HG03469 (cell line): ENCODE measurements at regions not wholly inside any gene's neighbourhood (a gene's known extent, or its start where the extent isn't known, plus 50 kb on each side); places are given as distances from the start of the nearest gene placed in this dataset.
"Not testable (repeated sequence)": the region's sequence is repeated elsewhere in the genome, so short reads cannot be mapped to it uniquely, and the experiment has no call there.

Source experiments
- ATAC-seq: cut with Tn5 transposase; IDR thresholded peaks from one replicate; pipeline ENCODE4 v1.9.1; 2021; ENCODE audit warnings: mild to moderate bottlenecking, moderate library complexity, moderate number of reproducible peaks; ENCODE audit not compliant: unreplicated experiment

DNA sequence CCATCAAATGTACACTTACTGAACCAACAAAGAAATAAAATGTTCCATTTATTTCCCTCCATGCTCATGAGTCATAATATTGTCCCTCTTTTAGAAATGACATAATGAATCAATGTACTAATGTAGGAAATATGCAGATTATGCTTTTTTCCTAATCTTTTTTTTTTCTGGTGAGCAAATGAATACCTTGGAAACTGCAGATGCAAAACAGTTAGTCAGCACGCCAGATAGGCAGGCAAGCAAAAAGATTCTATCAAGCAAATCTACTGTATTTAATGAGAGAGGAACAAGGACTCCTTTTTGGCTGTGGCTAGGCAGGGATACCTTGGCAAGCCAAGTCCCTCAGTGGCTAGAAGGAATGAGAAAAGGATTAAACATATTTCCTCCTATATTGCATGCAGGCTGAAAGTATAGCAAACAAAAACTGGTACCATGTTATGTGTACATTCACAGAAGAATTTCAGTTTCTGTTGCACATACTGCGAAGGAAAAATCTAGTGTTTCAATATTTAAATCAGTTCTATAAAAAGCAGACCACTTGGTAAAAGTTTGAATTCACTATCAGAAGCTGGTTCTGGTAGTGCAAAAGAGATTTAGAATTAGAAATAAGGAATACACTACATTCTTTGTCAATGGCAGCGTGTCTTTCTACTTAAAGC, 605.4 kb downstream of the TLE1 start:
- ATAC-seq, result no peak

DNA sequence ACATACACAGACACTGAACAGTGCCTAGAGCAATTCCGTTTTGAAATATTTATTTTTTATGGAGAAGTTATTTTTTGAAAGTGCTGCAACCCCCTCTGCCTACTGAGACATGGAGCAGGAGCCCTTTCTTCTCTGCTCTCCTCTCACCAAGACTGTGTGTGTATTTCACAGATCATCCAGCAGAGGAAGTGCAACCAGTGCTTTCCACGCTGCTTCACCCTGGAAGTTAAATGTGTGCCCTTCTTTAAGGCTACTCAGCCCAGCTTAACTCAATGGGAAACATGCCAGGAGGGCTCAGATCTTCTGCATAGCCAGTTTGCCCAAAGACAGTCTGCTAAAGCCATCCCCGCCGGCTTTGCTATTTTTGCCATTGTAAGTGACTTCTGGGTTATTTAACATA, 606.3 kb downstream of the TLE1 start:
- ATAC-seq, result no peak

DNA sequence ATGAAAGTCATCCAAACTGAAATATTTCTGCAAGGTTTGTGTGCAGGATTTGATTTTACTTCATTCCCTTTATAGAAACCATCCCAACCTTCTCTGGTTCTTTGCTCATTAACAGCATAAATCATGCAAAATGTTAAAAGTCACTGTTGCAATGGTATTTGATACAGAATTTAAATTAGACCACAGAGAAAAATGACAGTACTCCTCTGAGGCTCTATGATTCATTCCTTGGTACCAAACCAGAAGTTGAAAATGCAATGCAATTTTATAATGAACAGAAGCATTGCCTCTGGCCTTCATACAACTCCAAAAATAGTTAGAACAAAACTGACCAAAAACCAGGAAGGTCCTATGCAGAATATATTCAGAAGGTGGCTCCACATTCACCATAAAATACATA, 607.1 kb downstream of the TLE1 start:
- ATAC-seq, result no peak

DNA sequence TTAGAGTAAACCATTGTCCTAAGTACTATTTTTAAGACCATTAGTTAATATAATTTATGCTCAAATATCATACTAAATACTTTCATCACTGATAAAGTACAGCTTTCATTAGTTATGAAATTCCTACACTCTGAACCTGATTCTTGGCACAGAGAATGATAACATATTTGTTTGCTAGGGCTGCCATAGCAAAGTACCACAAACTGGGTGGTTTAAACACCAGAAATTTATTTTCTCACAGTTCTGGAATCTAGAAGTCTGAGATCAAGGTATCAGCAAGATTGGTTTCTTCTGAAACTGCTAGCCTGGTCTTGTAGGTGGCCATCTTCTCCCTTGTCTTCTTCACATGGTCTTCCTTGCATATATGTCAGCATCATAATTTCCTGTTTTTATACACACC, 608.4 kb downstream of the TLE1 start:
- no peak for ATAC-seq

DNA sequence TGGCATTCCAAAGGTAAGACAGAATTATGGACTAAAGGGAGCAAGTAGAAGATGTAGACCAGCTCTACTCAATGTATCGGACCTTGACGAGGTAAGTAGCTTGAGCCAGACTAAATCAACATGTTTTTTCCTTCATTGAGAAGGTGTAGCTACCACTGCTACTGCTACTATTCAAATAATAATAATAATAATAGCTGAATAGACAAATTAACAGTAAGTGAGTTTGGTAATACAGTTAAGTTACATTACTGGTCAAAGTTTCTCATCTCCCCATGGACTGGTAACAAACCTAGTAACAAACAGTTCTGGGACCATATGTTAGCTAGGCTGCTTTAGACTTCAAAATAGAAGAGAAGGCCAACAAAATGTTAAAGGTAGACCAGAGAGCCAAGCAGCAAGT, 609.2 kb downstream of the TLE1 start:
- ATAC-seq, result no peak

DNA sequence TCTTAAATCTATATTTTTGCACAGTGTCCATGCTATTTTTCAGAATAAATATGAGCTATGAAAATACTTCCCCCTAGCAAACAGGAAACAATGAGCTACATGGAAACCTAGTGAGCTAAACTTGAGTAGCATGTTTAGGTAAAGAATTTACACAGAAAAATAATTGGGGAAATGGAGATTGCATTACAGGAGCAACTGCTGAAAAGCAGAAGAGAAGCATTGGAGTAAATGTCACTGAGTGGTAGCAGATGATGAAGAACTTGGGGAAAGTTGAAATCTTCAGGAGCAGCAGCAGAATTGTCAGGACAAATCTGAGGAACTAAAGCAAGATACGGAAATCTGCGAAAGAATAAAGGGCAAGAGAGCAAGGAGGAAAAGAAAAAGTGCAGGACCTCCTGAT, 610.3 kb downstream of the TLE1 start:
- ATAC-seq, result no peak

DNA sequence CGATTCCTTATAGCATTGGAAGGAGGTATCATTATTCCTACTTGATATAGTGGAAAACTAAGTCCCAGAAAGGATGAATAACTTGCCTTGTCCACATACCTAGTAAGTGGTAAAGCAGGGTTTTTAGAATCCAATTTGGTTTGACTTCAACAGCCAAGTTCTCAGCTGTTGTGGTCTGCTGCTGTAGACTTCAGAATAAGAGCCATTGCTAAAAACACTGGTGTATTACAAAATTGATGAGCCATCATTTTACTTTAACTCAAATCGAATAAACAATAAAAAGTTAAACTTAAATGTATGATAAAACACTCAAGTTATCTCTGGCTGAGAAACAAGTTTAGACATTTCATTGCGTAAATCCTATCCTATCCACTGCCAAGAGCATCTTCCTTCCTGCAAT, 610.8 kb downstream of the TLE1 start:
- no peak for ATAC-seq

DNA sequence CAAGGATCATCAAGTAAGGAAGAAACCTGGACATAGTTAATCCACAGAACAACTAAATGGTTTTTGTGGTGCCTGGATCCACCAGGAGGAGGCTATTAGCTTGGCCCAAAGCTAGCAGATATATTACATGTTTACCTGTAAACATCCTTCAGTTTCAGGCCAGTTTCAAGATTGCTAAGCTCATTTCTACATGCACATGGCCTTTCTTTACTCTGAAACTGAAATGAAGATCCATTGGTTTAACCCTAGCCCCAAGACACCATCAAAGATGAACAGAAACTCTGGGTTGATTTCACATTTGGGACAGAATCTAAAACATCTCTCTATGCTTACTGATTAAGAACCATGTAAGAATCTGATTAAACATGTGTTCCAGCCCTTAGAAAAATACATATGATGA, 611.8 kb downstream of the TLE1 start:
- no peak for ATAC-seq

DNA sequence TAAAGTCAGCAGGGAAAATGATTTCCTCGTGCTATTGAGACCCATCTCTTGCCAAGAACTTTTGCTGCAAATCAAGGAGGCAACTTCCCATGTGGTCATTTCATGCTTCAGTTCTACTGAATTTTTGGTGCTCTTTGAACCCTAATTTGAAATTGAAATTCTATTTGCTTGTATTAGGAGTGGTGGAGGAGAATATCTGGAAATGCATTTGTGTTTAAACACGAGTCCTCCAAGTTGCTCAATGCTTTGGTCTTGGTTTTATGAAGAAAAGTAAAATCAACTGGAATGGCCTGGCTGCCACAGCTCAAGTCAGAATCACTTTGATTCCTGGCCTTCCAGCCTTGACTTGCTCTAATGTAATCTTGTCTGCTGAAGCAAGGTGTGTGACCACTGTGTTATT, 613.2 kb downstream of the TLE1 start:
- no peak for ATAC-seq

DNA sequence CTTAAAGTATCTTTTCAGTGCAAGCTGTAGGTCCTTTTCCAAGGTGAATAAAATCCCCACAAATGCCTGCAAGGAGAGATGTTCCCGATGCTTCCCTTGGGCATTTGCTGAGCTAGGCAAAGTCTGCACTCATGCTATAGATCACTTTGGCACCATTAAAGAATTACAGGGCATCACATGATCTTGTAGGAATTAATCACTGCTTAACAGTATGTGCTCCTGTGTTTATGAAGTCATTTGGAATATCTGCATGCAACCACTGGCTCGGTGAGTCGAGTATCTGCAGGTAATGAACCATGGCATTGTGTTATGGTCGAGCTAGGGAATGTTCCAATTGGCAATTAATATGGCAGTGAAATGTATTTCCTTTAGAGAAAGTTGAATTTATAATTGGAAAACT, 615.1 kb downstream of the TLE1 start:
- ATAC-seq, result no peak

DNA sequence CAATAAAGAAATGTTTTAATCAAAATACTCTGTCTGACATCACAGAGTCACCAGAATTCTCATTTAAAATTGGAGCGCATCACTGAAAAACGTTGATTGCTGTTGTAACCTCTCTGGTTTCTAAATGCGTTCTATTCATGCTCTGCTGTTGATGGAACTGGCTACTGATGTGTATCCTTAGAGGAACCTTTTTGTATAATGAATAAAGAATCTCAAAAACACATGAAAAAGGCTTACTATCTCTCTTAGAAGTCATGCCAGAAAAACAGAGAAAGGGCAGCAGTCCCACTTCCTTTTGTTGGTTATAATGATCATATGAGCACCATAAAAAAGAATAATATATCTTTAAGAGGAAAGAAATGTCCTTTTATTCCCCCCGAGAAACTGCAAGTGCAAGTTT, 615.5 kb downstream of the TLE1 start:
- no peak for ATAC-seq

DNA sequence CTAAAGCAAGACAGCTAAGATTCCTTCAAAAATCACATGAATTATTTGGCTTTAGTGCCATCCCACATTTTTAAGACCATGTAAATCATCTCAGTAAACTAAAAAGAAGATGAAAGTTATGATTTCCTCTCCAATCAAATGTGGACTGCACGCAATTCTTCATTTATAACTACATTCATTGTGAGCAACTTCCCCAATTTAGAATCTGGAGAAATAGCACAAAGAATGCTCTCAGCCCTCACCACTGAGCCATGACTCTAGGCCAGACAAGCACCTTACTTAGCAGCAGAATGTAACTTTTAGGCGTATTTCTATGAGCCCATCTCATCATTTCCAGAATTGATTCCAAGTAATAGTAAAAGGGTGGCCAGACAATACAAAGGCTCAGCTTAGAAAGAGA, 616.6 kb downstream of the TLE1 start:
- ATAC-seq, result no peak

DNA sequence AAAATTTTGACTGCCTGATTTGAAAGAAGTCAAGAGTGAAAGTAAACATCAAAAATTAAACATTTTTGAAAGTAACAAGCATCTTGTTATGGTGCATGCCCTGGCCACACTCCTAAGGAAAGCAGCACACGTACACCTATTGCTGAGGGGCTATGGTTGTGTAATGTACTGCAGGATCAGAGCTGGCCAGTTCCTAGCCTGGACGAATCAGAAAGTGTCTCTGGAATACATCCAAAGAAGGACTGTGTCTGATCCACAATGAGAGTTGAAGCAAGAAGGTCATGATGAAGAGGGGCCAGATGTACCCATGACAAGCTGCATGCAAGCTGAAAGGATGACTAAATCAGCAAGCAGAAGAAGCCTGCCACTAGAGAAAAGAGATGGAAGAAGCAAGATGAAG, 618.2 kb downstream of the TLE1 start:
- ATAC-seq, result no peak

DNA sequence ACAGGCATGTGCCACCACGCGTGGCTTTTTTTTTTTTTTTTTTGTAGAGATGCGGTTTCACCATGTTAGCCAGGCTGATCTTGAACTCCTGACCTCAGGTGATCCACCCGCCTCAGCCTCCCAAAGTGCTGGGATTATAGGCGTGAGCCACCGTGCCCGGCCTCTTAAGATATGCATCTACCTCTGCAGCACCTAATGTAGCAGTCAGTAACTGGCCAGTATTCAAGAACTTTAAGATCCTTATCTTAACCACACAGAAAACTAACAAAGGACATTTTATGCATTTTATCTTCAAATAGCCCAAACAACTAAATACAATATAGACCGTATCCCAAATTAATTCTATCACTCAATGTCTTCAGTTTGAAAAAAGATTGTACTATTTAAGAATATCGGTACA, 618.7 kb downstream of the TLE1 start:
- ATAC-seq, result no peak

DNA sequence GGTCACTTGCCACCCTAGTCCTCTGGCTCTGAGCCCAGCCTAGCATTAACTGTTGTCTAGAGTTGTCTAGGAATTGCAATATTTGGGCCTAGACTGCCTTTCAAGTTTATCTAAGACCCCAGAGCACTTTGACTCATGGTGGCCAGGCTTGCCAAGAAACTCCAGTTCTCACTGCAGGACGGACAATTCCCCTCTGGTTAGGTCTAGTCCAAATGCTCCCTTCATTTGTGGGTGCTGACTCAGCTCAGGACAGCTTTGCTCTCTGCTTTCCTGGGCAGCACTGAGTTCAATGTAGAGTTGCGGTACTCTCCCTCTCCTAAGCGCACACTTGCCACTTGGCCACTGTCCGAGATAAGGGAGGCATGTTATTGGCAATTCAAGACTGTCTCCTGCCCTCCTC, 619.4 kb downstream of the TLE1 start:
- ATAC-seq, result no peak

DNA sequence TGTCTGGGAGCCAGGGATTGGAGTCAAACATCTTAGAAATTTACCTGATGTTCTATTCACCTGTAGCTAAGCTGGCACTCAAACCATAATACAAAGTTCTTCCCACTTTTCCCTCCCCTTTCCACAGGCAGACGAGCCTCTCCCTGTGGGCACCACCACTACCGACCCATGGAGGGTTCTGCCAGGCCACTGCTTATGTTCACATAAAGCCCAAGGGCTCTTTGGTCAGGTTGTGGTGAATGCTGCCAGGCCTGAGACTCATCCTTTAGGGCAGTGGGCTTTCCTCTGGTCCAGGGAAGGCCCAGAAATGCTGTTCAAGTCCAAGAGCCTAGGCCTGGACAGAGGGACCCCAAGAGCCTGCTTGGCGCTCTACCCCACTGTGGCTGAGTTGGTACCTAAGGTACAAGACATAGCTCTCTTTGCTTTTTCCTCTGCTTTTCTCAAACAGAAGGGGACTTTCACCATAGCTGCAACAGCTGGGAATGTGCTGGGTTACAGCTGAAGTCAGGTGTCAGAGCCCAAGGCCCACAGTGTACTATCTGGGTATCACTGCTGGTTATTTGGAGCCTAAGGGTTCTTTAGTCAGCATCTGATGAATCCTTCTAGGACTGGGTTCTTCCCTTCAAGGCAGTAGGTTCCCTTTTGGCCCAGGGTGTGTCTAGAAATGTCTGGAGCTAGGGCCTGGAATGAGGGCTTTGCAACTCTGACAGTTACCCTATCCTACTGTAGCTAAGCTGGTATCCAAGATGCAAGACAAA, 620.1 kb downstream of the TLE1 start:
- no peak for ATAC-seq

DNA sequence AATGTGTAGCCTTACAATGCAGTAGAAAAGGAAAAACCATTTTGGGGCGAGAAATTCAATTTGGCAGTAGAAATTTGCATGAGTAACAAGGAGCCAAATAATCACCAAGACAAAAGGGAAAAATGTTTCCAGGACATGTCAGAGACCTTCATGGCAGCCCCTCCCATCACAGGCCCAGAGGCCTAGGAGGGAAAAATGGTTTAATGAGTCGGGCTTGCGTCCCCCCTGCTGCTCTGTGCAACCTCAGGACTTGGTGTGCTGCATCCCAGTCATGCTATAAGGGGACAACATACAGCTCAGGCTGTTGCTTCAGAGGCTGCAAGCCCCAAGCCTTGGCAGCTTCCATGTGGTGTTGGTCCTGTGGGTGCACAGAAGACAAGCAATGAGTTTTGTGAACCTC, 626.4 kb downstream of the TLE1 start:
- not testable (repeated sequence) for ATAC-seq

DNA sequence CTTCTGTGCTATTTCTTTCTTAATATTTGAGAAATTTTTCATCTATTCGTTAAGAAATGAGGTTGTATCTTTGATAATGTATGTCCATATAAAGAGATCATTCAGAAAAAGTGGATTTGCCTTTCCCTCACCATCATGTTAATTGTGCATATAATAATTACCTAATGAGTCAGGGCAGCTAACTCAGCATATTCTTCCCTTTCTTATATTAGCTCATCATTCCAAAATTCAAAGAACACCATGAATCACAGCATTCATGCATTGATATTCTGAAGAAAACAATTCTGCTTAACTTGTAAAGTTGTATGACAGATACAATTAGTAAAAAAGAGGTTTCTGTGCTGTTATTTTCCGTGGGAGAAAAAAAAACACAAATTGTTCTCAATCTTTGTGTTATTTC, 630.6 kb downstream of the TLE1 start:
- ATAC-seq, result no peak

DNA sequence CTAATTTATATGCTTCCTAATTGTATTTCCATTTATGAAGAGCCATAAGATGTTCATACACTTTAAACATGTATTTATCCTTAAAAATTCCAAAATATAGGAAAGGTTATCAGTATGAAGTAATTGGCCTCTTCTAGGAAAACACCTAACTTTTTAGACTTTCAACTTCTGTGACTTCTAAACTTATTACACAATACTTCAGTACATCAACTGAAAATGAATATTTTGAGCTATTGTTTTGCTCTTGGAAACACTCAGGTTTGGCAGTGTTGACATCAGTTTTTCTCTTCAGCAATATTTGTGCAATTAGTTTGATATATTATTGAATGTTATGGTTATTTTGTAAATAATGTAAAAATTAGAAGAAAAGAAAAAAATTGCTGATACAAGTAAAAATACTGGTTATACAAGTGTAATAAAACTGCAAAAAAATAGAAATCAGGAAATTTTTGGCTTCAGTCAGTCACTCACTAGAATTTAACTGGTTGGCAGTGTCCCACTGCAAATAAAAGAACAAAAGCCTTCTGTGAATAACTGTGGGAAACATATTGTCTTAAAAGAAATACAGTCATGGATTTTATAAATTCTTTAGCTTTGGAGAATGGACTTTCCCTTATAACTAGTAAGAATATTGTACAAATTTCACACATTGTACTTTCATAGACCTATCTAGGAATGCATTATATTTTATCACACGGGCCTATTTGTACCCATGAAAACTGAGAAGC, 635.9 kb downstream of the TLE1 start:
- ATAC-seq, result no peak

DNA sequence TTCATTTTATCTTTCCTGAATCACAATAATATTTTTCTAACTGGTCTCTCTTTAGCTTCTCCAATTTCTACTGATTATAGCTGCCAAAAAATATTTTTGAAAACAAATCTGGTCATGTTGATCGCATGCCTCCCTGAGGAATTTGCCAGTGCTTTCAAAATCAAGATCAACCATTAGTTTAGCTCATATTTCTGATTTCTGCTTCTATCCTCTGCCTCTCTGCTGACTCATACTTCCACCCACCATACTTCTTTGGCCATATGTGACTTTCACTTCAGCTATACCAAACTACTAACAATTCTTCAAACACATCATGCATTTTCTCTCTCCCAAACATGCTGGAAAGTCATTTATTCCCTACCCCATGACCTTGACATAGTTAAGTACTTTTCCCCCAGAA, 636.5 kb downstream of the TLE1 start:
- no peak for ATAC-seq

DNA sequence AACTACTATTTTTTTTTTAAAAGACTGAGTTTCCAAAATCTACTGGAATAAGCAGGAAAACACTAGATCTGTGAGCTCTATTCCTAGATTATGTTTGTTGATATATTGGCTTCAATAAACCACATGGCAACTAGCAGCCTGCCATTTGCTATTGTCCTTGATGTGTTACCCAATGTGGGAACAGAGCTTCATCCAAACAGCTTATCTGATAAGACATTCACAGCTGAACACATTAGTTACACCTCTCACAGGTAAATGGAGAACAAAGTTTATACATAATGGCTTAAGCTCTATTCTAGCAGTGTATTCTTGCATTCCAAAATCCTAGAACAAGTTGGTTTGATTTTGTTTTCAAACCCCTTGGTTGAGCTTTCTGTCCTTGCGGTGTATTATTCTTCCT, 642.1 kb downstream of the TLE1 start:
- no peak for ATAC-seq

DNA sequence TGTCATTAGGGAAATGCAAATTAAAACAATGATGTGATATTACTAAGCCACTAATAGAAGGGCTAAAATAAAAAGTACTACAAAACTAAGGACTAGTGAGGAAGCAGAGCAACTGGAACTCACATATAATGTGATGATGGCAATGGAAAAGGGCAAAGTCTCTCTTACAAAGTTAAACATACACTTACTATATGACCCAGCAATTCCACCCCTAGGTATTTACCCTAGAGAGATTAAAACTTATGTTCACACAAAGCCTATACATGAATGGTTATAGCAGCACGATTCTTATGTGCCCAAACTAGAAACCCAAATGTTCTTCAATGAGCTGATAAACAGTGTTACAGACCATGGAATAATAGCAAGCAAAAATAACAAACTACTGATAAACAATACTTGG, 643.7 kb downstream of the TLE1 start:
- no peak for ATAC-seq
